BJ (cell line): ENCODE measurements at regions not wholly inside any gene's neighbourhood (a gene's known extent, or its start where the extent isn't known, plus 50 kb on each side); places are given as distances from the start of the nearest gene placed in this dataset.

Source experiments
- CTCF ChIA-PET: fragments of 350-600 bp; formaldehyde crosslinking; extraction: SDS; loops from one replicate; lab custom pipeline; 2021; ENCODE audit warnings: antibody characterized with exemption, inconsistent platforms; lab: Yijun Ruan, JAX
- POLR2A ChIA-PET: fragments of 300-600 bp; sonication (Branson Sonifier 250); formaldehyde crosslinking; extraction: SDS; loops from one replicate; lab custom pipeline; 2021; ENCODE audit warnings: antibody characterized with exemption; lab: Charles Lee
- DNase-seq: peaks from one replicate; pipeline ENCODE4 v3.0.0-alpha.2; 2011; ENCODE audit warnings: low read depth
- H3K27me3 ChIP-seq: 2 replicates; pipeline ENCODE4 v1.6.0; 2011; ENCODE audit warnings: low read length; ENCODE audit not compliant: control insufficient read depth, insufficient read depth
- H3K36me3 ChIP-seq: 2 replicates; pipeline ENCODE4 v1.5.1; 2011; ENCODE audit warnings: low read length; ENCODE audit not compliant: control insufficient read depth, insufficient read depth
- H3K4me3 ChIP-seq: 2 replicates; pipeline ENCODE4 v1.5.1; 2011; ENCODE audit warnings: low read depth, mild to moderate bottlenecking, control low read depth, low read length
- CTCF ChIP-seq: IDR thresholded peaks from 2 replicates; pipeline ENCODE4 v1.5.1; 2011; ENCODE audit warnings: low read depth, mild to moderate bottlenecking, control low read depth, inconsistent platforms, low read length, moderate library complexity; ENCODE audit not compliant: insufficient read depth

GRCh38 chr7:128158370-128158769, 82.7 kb upstream of the LEP start:
- CTCF ChIA-PET, result interaction anchor here (0.8 kb wide), 1 partner anchor 12 kb away, joined by 3 read pairs; no protein-coding TSS in a partner anchor
- Histone ChIP-seq H3K36me3 (no peaks in the 10 kb centered on the region), H3K4me3 (no peak overlapping the region), H3K27me3 (peaks cover 28% of the 10 kb centered on the region)
- POLR2A ChIA-PET, result no interaction called here
- no peak for TF ChIP-seq CTCF
- no peak for DNase-seq

GRCh38 chr7:128160296-128160695, 80.8 kb upstream of the LEP start:
- DNase-seq, result no peak
- peaks cover 18% of the 10 kb centered on the region for H3K27me3 ChIP-seq
- CTCF ChIA-PET, result interaction anchor here (1.0 to 4.2 kb wide), 5 partner anchors 10 to 49 kb away, joined by 3 to 20 read pairs (median 4); no protein-coding TSS in a partner anchor
- no peaks in the 10 kb centered on the region for H3K36me3 ChIP-seq
- no peak overlapping the region for H3K4me3 ChIP-seq
- no peak for TF ChIP-seq CTCF
- POLR2A ChIA-PET, result no interaction called here

- no peak for DNase-seq
- no peak for TF ChIP-seq CTCF
- CTCF ChIA-PET, result interaction anchor here (1.0 to 4.2 kb wide), 4 partner anchors 14 to 452 kb away, joined by 3 to 20 read pairs (median 4); no protein-coding TSS in a partner anchor
- peaks cover 26% of the 10 kb centered on the region for H3K27me3 ChIP-seq
- POLR2A ChIA-PET, result no interaction called here
- H3K36me3 ChIP-seq, result no peaks in the 10 kb centered on the region
- H3K4me3 ChIP-seq, result no peak overlapping the region
These were observed 79.5 kb upstream of the LEP start for GRCh38 chr7:128161466-128162125.

GRCh38 chr7:128162666-128163065, 78.4 kb upstream of the LEP start:
- ChIA-PET POLR2A (interaction anchor here (0.6 kb wide), 1 partner anchor 110 kb away, joined by 3 read pairs; no protein-coding TSS in a partner anchor), CTCF (interaction anchor here (1.0 to 4.2 kb wide), 2 partner anchors 27 to 454 kb away, joined by 3 to 20 read pairs; no protein-coding TSS in a partner anchor)
- H3K4me3 ChIP-seq, result no peak overlapping the region
- H3K36me3 ChIP-seq, result no peaks in the 10 kb centered on the region
- peaks cover 32% of the 10 kb centered on the region for H3K27me3 ChIP-seq
- no peak for DNase-seq
- TF ChIP-seq CTCF, result no peak

- TF ChIP-seq CTCF, result no peak
- CTCF ChIA-PET, result no interaction called here
- H3K27me3 ChIP-seq, result peaks cover 33% of the 10 kb centered on the region
- POLR2A ChIA-PET, result no interaction called here
- no peaks in the 10 kb centered on the region for H3K36me3 ChIP-seq
- no peak overlapping the region for H3K4me3 ChIP-seq
- DNase-seq, result no peak
These were observed 77.6 kb upstream of the LEP start for GRCh38 chr7:128163473-128163872.
